COLO829 (cell line): ENCODE measurements at regions not wholly inside any gene's neighbourhood (a gene's known extent, or its start where the extent isn't known, plus 50 kb on each side); places are given as distances from the start of the nearest gene placed in this dataset.

Experiments used
- DNase-seq: peaks from one replicate; pipeline ENCODE4 v3.0.0; 2012; ENCODE audit warnings: low spot score

- DNase-seq, result no peak
Measured at GRCh38 chr1:169053196-169053595, 53.3 kb upstream of the ATP1B1 start.
